A673 (cell line): ENCODE measurements at regions not wholly inside any gene's neighbourhood (a gene's known extent, or its start where the extent isn't known, plus 50 kb on each side); places are given as distances from the start of the nearest gene placed in this dataset.

Experiments
- BruUV-seq: library from RNA; stranded (reverse); fragments of 400-500 nt; replicated peaks from 2 replicates; lab custom pipeline; 2021; lab: Mats Ljungman, UMichigan
- CTCF ChIA-PET: fragments of 300-600 bp; sonication (Branson Sonifier 250); formaldehyde crosslinking; loops from one replicate; lab custom pipeline; 2022; ENCODE audit warnings: antibody characterized with exemption; lab: Charles Lee
- POLR2A ChIA-PET: fragments of 300-600 bp; sonication (Branson Sonifier 250); formaldehyde crosslinking; loops from one replicate; lab custom pipeline; 2022; ENCODE audit warnings: antibody characterized with exemption; ENCODE audit not compliant: low non-redundant PET; lab: Charles Lee
- DNase-seq: peaks from one replicate; pipeline ENCODE4 v3.0.0-alpha.2; 2015; ENCODE audit warnings: low spot score
- H3K27ac ChIP-seq: fragments of 200-600 bp; sonication (generic); 2 replicates; pipeline ENCODE4 v1.5.1; 2016; ENCODE audit warnings: mixed run types, low read depth, mild to moderate bottlenecking, mixed read lengths, antibody characterized with exemption, low read length; ENCODE audit not compliant: poor library complexity, severe bottlenecking
- H3K27me3 ChIP-seq: fragments of 200-600 bp; sonication (generic); replicated peaks from 2 replicates; pipeline ENCODE4 v1.6.1; 2017; ENCODE audit warnings: mixed run types, low read depth, mild to moderate bottlenecking, mixed read lengths, antibody characterized with exemption, low read length; ENCODE audit not compliant: insufficient read depth, poor library complexity
- H3K36me3 ChIP-seq: fragments of 200-600 bp; sonication (generic); 2 replicates; pipeline ENCODE4 v1.6.1; 2016; ENCODE audit warnings: mixed run types, mild to moderate bottlenecking, mixed read lengths, antibody characterized with exemption, low read length; ENCODE audit not compliant: insufficient read depth, poor library complexity, severe bottlenecking
- H3K4me1 ChIP-seq: fragments of 200-600 bp; sonication (generic); 2 replicates; pipeline ENCODE4 v1.6.1; 2017; ENCODE audit warnings: mixed run types, mild to moderate bottlenecking, mixed read lengths, antibody characterized with exemption, low read length; ENCODE audit not compliant: insufficient read depth, poor library complexity, severe bottlenecking
- H3K4me3 ChIP-seq: fragments of 200-600 bp; sonication (generic); 2 replicates; pipeline ENCODE4 v1.5.1; 2016; ENCODE audit warnings: low read depth, mixed run types, mild to moderate bottlenecking, mixed read lengths, low read length; ENCODE audit not compliant: poor library complexity, severe bottlenecking
- H3K9me3 ChIP-seq: fragments of 200-600 bp; sonication (generic); 2 replicates; pipeline ENCODE4 v1.6.1; 2016; ENCODE audit warnings: mixed run types, low read depth, mild to moderate bottlenecking, mixed read lengths, antibody characterized with exemption, low read length; ENCODE audit not compliant: poor library complexity, severe bottlenecking
- CTCF ChIP-seq: fragments of 300-800, 200-600 bp; sonication (generic); conservative IDR thresholded peaks from 2 replicates; pipeline ENCODE4 v1.5.1; 2017; ENCODE audit warnings: low read depth, mild to moderate bottlenecking, antibody characterized with exemption, low read length, moderate library complexity, mixed read lengths
- EZH2 ChIP-seq: fragments of 200-600 bp; sonication (generic); IDR thresholded peaks from 2 replicates; pipeline ENCODE4 v1.6.1; 2017; ENCODE audit warnings: borderline replicate concordance, low read depth, mild to moderate bottlenecking, mixed read lengths, antibody characterized with exemption, low read length; ENCODE audit not compliant: poor library complexity, severe bottlenecking
- intact Hi-C: fragments of 100-400 bp; cut with micrococcal nuclease; formaldehyde crosslinking; loops from one replicate; pipeline ENCODE4 v1.10.0; 2022; ENCODE audit not compliant: unreplicated experiment

- H3K27ac ChIP-seq: no peak overlapping the region
- CTCF ChIA-PET: interaction anchor here (1.9 kb wide), 1 partner anchor 59 kb away, joined by 9 read pairs; no protein-coding TSS in a partner anchor
Observed at GRCh38 chr3:28727307-28727706, 378.7 kb upstream of the AZI2 start.

DNA sequence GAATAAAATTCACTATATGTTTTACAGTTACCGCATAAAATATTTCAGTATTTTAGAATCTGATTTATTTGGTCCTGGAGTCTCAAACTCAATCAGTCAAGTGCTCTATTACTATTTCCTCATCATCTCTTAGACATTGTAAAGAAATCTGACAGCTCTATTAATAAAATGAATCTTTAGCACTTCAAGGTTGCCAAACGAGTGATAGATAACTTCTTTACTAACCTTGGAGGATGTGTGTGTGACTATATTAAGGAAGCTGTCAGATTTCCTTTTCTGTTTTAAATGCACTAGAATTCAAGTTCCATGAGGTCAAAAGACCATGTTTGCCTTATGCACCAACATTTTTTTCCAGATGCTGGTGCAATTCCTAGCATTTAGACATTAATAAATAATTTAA lies 389.8 kb upstream of the AZI2 start:
- CTCF ChIA-PET: no interaction called here
- Histone ChIP-seq H3K27ac (no peak overlapping the region), H3K4me3 (no peak overlapping the region), H3K27me3 (no peaks in the 10 kb centered on the region), H3K4me1 (no peaks in the 10 kb centered on the region), H3K36me3 (no peaks in the 10 kb centered on the region), H3K9me3 (no peaks in the 10 kb centered on the region)
- no peak for TF ChIP-seq EZH2
- TF ChIP-seq CTCF: no peak
- no peak for DNase-seq
- no TSS peak for BruUV-seq
- intact Hi-C loops: no loop called here
- POLR2A ChIA-PET: no interaction called here

More at GRCh38 chr3:28727307-28727706, 378.7 kb upstream of the AZI2 start:
- no peaks in the 10 kb centered on the region for H3K27me3 ChIP-seq
- POLR2A ChIA-PET: no interaction called here
- no peaks in the 10 kb centered on the region for H3K36me3 ChIP-seq
- no TSS peak for BruUV-seq
- no peak for DNase-seq
- intact Hi-C loops: loop anchor here (2.0 kb wide), 1 partner anchor 251 kb away; no protein-coding TSS in a partner anchor
- no peaks in the 10 kb centered on the region for H3K4me1 ChIP-seq
- no peak for TF ChIP-seq EZH2
- TF ChIP-seq CTCF: no peak
- H3K9me3 ChIP-seq: no peaks in the 10 kb centered on the region
- H3K4me3 ChIP-seq: no peak overlapping the region

GRCh38 chr3:28739647-28740046 lies 391.0 kb upstream of the AZI2 start:
- no peak overlapping the region for H3K27ac ChIP-seq
- no TSS peak for BruUV-seq
- H3K36me3 ChIP-seq: no peaks in the 10 kb centered on the region
- H3K4me1 ChIP-seq: no peaks in the 10 kb centered on the region
- no peak for TF ChIP-seq EZH2
- TF ChIP-seq CTCF: no peak
- ChIA-PET POLR2A (no interaction called here), CTCF (no interaction called here)
- no peak overlapping the region for H3K4me3 ChIP-seq
- no peaks in the 10 kb centered on the region for H3K9me3 ChIP-seq
- intact Hi-C loops: no loop called here
- no peak for DNase-seq
- H3K27me3 ChIP-seq: no peaks in the 10 kb centered on the region
